ENCODE measurements at regions not wholly inside any gene's neighbourhood (a gene's known extent, or its start where the extent isn't known, plus 50 kb on each side); places are given as distances from the start of the nearest gene placed in this dataset.
A peak's percentile ranks its signal among the peaks of the same experiment; 100 is the strongest.

DNA sequence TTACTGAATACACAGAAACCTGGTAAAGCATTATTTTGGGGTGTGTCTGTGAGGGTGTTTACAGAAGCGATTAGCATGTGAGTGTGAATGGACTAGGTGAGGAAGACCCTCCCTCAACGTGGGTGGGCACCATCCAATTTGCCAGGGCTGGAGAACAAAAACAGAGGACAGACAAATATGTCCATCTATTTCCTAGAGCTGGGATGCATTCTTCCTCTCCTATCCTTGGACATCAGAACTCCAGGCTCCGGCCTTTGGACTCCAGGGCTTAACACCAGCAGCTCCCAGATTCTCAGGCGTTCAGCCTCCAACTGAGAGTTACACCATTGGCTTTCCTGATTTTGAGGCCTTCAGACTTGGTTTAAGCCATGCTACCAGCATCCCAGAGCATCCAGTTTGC lies 65.8 kb upstream of the CHD1 start:
- WGBS (ENCODE audit: insufficient coverage, low coverage, low lambda C conversion rate, missing lambda C conversion rate) = 58% methylated on average over 4 of the region's 4 CpGs
- Histone ChIP-seq H3K4me1 (no peaks in the 10 kb centered on the region), H3K9me3 (no peaks in the 10 kb centered on the region), H3K4me3 (no peak overlapping the region), H3K36me3 (no peaks in the 10 kb centered on the region), H3K27me3 (no peaks in the 10 kb centered on the region), H3K27ac (no peak overlapping the region)
- intact Hi-C loops (cut with DNase I) = no loop called here
- DNase-seq = no peak
- TF ChIP-seq, protein P1, sequence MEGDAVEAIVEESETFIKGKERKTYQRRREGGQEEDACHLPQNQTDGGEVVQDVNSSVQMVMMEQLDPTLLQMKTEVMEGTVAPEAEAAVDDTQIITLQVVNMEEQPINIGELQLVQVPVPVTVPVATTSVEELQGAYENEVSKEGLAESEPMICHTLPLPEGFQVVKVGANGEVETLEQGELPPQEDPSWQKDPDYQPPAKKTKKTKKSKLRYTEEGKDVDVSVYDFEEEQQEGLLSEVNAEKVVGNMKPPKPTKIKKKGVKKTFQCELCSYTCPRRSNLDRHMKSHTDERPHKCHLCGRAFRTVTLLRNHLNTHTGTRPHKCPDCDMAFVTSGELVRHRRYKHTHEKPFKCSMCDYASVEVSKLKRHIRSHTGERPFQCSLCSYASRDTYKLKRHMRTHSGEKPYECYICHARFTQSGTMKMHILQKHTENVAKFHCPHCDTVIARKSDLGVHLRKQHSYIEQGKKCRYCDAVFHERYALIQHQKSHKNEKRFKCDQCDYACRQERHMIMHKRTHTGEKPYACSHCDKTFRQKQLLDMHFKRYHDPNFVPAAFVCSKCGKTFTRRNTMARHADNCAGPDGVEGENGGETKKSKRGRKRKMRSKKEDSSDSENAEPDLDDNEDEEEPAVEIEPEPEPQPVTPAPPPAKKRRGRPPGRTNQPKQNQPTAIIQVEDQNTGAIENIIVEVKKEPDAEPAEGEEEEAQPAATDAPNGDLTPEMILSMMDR (IDR thresholded peaks at IDR 0.05) = no peak
- TF ChIP-seq POLR2A (IDR thresholded peaks at IDR 0.05) = no peak
- ATAC-seq = no peak

DNA sequence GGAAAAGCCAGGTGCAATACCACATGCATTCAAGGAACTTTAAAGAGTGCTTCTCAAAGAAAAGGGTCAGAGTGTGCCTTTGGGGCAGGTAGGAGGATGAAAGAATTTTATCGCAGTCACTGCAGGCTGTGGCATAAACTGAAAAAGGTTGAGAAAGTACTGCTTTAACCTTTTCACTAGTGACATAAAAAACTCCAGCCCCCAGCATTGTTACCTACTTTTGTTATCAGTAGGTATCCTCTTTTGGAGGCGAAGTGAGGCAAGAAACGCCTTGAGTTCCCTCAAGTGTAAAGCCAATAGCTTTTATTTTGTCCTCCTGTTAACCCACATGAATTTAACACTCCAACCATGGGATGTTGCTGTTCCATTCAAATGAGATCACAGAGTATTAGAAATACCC lies 64.7 kb upstream of the CHD1 start:
- no peaks in the 10 kb centered on the region for H3K27me3 ChIP-seq
- WGBS (ENCODE audit: insufficient coverage, low coverage, low lambda C conversion rate, missing lambda C conversion rate) = 90% methylated on average over 1 of the region's 3 CpGs

DNA sequence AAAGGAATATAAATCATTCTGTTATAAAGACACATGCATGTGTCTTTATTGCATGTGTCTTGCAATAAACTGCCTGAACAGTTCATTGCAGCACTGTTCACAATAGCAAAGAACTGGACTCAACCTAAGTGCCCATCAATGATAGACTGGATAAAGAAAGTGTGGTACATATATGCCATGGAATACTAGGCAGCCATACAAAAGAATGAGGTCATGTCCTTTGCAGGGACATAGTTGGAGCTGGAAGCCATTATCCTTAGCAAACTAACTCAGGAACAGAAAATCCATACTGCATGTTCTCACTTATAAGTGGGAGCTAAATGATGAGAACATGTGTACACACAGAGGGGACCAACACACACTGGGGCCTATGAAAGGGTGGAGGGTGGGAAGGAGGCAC lies 63.7 kb upstream of the CHD1 start:
- no peak overlapping the region for H3K4me3 ChIP-seq
- ATAC-seq (no peak), DNase-seq (no peak)
- intact Hi-C loops (cut with DNase I) = no loop called here
- no peaks in the 10 kb centered on the region for H3K36me3 ChIP-seq
- no peak overlapping the region for H3K27ac ChIP-seq
- H3K9me3 ChIP-seq = no peaks in the 10 kb centered on the region
- TF ChIP-seq, protein P1 (IDR thresholded peaks at IDR 0.05) = no peak
- TF ChIP-seq POLR2A (IDR thresholded peaks at IDR 0.05) = no peak
- no peaks in the 10 kb centered on the region for H3K27me3 ChIP-seq
- no peaks in the 10 kb centered on the region for H3K4me1 ChIP-seq

More for the DNA sequence above, 64.7 kb upstream of the CHD1 start:
- no peak overlapping the region for H3K4me3 ChIP-seq
- no peak overlapping the region for H3K27ac ChIP-seq
- no peaks in the 10 kb centered on the region for H3K36me3 ChIP-seq
- H3K9me3 ChIP-seq = no peaks in the 10 kb centered on the region
- intact Hi-C loops (cut with DNase I) = no loop called here
- no peak for TF ChIP-seq POLR2A (IDR thresholded peaks at IDR 0.05)
- TF ChIP-seq, protein P1 (IDR thresholded peaks at IDR 0.05) = no peak
- ATAC-seq = no peak
- H3K4me1 ChIP-seq = no peaks in the 10 kb centered on the region
- DNase-seq = no peak

DNA sequence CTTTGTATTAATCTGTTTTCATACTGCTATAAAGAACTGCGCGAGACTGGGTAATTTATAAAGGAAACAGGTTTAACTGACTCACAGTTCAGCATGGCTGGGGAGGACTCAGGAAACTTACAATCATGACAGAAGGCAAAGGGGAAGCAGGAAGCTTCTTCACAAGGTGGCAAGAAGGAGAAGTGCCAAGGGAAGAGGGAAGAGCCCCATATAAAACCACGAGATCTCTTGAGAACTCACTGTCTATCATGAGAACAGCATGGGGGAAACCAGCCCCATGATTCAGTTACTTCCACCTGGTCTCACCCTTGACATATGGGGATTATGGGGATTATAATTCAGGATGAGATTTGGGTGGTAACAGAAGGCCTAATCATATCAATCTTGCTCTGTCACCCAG lies 60.9 kb upstream of the CHD1 start:
- WGBS (ENCODE audit: insufficient coverage, low coverage, low lambda C conversion rate, missing lambda C conversion rate) = 71% methylated on average over 3 of the region's 3 CpGs
- Histone ChIP-seq H3K4me3 (no peak overlapping the region), H3K9me3 (no peaks in the 10 kb centered on the region), H3K27ac (no peak overlapping the region), H3K27me3 (no peaks in the 10 kb centered on the region), H3K4me1 (no peaks in the 10 kb centered on the region), H3K36me3 (no peaks in the 10 kb centered on the region)
- intact Hi-C loops (cut with DNase I) = no loop called here
- no peak for TF ChIP-seq POLR2A (IDR thresholded peaks at IDR 0.05)
- TF ChIP-seq, protein P1 (IDR thresholded peaks at IDR 0.05) = no peak
- no peak for DNase-seq
- ATAC-seq = peak in 2 of 4 donors; percentile 44 to 48

DNA sequence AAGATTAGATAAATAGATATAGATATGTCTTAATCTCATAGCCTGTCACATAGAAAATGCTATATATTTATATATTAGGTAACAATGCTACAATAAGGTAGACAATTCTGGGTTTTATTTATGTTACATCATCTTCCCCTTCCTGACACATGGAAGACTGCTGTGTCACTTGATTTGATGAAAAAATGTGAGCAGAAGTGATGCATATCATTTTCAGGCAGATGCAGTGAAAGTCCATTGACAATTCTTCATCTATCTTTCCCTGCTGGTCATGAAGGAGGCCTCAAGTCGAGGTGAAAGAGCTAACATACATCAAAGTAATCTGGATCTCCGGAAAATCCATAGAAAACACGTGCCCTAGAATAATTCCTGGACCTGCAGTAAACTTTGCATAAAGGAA lies 57.8 kb upstream of the CHD1 start:
- no peak for ATAC-seq
- Histone ChIP-seq H3K4me3 (no peak overlapping the region), H3K4me1 (peaks cover 0 to 3% (median 0%) of the 10 kb centered on the region in 4 donors), H3K36me3 (no peaks in the 10 kb centered on the region), H3K27me3 (no peaks in the 10 kb centered on the region), H3K27ac (no peak overlapping the region), H3K9me3 (no peaks in the 10 kb centered on the region)
- intact Hi-C loops (cut with DNase I) = no loop called here
- WGBS (ENCODE audit: insufficient coverage, low coverage, low lambda C conversion rate, missing lambda C conversion rate) = 84% methylated on average over 3 of the region's 3 CpGs
- no peak for DNase-seq
- TF ChIP-seq POLR2A (IDR thresholded peaks at IDR 0.05) = no peak
- TF ChIP-seq, protein P1 (IDR thresholded peaks at IDR 0.05) = no peak
